ENCODE measurements at regions not wholly inside any gene's neighbourhood (a gene's known extent, or its start where the extent isn't known, plus 50 kb on each side); places are given as distances from the start of the nearest gene placed in this dataset.

DNA sequence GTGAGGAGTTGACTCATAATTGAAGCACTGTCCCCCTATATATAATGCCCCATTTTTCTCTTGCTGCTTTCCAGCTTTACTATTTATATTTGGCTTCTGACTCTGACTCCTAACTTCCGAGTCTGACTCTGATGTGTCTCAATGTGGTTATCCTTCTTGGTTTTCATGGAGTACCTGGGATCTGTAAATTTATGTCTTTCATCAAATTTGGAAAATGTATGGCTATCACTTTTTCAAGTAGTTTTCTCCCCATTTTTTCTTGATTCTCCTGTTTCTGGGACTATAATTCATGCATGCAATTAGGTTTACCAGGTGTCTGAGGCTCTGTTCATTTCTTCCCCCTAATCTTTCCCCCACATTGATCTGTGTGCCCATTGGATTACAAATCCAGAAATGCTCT is 156.8 kb upstream of the SFRP2 start:
- no peaks in the 10 kb centered on the region for H3K27me3 ChIP-seq (replicated peaks; ENCODE audit: insufficient read depth, low read depth, low read length, poor library complexity)
- H3K4me1 ChIP-seq (ENCODE audit: insufficient read depth, low read length, poor library complexity, severe bottlenecking), result no peaks in the 10 kb centered on the region
- H3K4me3 ChIP-seq (ENCODE audit: low read depth, low read length, poor library complexity, severe bottlenecking), result no peak overlapping the region
- no peak for DNase-seq (ENCODE audit: low spot score)
- TF ChIP-seq, protein P1, sequence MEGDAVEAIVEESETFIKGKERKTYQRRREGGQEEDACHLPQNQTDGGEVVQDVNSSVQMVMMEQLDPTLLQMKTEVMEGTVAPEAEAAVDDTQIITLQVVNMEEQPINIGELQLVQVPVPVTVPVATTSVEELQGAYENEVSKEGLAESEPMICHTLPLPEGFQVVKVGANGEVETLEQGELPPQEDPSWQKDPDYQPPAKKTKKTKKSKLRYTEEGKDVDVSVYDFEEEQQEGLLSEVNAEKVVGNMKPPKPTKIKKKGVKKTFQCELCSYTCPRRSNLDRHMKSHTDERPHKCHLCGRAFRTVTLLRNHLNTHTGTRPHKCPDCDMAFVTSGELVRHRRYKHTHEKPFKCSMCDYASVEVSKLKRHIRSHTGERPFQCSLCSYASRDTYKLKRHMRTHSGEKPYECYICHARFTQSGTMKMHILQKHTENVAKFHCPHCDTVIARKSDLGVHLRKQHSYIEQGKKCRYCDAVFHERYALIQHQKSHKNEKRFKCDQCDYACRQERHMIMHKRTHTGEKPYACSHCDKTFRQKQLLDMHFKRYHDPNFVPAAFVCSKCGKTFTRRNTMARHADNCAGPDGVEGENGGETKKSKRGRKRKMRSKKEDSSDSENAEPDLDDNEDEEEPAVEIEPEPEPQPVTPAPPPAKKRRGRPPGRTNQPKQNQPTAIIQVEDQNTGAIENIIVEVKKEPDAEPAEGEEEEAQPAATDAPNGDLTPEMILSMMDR (conservative IDR thresholded peaks at IDR 0.05; ENCODE audit: low read depth, low read length), result no peak
- TF ChIP-seq EZH2 (IDR thresholded peaks at IDR 0.05; ENCODE audit: borderline replicate concordance, low read depth, low read length, poor library complexity, severe bottlenecking), result no peak
- CTCF ChIA-PET, result no interaction called here
- peaks cover 7% of the 10 kb centered on the region for H3K9me3 ChIP-seq (ENCODE audit: low read depth, low read length, poor library complexity, severe bottlenecking)
- no TSS peak for BruUV-seq (replicated peaks)
- intact Hi-C loops (cut with micrococcal nuclease; ENCODE audit: unreplicated experiment), result no loop called here
- no peak overlapping the region for H3K27ac ChIP-seq (ENCODE audit: low read depth, low read length, poor library complexity, severe bottlenecking)
- POLR2A ChIA-PET (ENCODE audit: low non-redundant PET), result no interaction called here
- no peaks in the 10 kb centered on the region for H3K36me3 ChIP-seq (ENCODE audit: insufficient read depth, low read length, poor library complexity, severe bottlenecking)

DNA sequence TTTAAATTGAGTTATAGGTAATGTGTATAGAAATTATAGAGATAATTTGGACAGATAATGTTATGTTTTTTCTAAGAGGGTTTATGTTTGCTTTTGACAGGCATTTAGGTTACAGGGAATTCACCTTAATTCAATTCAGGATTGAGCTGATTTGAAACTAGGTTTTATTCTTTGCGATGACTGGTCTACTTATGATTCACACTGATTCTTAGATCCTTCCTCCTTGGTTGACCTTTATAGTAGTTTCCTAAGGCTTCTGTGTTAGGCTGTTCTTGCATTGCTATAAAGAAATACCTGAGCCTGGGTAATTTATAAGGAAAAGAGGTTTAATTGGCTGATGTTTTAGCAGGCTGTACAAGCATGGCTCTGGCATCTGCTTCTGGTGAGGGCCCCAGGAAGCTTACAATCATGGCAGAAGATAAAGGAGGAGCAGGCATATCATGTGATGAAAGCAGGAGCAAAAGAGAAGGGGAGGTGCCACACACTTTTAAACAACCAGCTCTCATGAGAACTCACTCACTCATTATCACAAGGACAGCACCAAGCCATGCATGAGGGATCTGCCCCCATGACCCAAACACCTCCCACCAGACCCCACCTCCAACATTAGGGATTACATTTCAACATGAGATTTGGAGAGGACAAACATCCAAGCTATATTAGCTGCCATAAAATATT is 155.0 kb upstream of the SFRP2 start:
- Histone ChIP-seq H3K27me3 (replicated peaks; ENCODE audit: insufficient read depth, low read depth, low read length, poor library complexity) (no peaks in the 10 kb centered on the region), H3K4me3 (ENCODE audit: low read depth, low read length, poor library complexity, severe bottlenecking) (no peak overlapping the region), H3K4me1 (ENCODE audit: insufficient read depth, low read length, poor library complexity, severe bottlenecking) (no peaks in the 10 kb centered on the region), H3K27ac (ENCODE audit: low read depth, low read length, poor library complexity, severe bottlenecking) (no peak overlapping the region), H3K36me3 (ENCODE audit: insufficient read depth, low read length, poor library complexity, severe bottlenecking) (no peaks in the 10 kb centered on the region), H3K9me3 (ENCODE audit: low read depth, low read length, poor library complexity, severe bottlenecking) (peaks cover 7% of the 10 kb centered on the region)
- POLR2A ChIA-PET (ENCODE audit: low non-redundant PET), result no interaction called here
- intact Hi-C loops (cut with micrococcal nuclease; ENCODE audit: unreplicated experiment), result no loop called here
- CTCF ChIA-PET, result no interaction called here
- BruUV-seq (replicated peaks), result no TSS peak
- TF ChIP-seq, protein P1 (conservative IDR thresholded peaks at IDR 0.05; ENCODE audit: low read depth, low read length), result no peak
- TF ChIP-seq EZH2 (IDR thresholded peaks at IDR 0.05; ENCODE audit: borderline replicate concordance, low read depth, low read length, poor library complexity, severe bottlenecking), result no peak
- DNase-seq (ENCODE audit: low spot score), result no peak

DNA sequence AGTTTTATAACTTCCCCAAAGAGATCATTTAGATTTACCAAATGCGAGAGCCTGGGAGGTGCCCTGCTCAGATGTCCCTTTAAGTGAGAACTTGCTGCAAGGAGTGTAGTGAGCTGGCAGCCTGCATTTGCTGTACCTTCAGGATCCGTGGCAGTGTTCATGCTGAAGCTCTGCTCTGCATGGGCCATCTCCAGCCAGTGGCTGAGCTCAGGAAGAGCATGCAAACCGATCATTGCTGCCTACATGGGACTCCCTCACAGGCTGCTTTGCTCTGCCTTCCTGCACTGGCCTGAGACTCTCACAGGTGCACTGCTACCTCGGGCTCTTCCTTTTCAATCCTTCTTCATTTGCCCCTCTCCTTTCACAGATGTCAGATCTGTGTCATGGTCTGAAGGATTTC is 152.0 kb upstream of the SFRP2 start:
- Histone ChIP-seq H3K27ac (ENCODE audit: low read depth, low read length, poor library complexity, severe bottlenecking) (no peak overlapping the region), H3K4me3 (ENCODE audit: low read depth, low read length, poor library complexity, severe bottlenecking) (no peak overlapping the region), H3K27me3 (replicated peaks; ENCODE audit: insufficient read depth, low read depth, low read length, poor library complexity) (no peaks in the 10 kb centered on the region), H3K36me3 (ENCODE audit: insufficient read depth, low read length, poor library complexity, severe bottlenecking) (no peaks in the 10 kb centered on the region), H3K4me1 (ENCODE audit: insufficient read depth, low read length, poor library complexity, severe bottlenecking) (no peaks in the 10 kb centered on the region), H3K9me3 (ENCODE audit: low read depth, low read length, poor library complexity, severe bottlenecking) (peaks cover 6% of the 10 kb centered on the region)
- ChIA-PET CTCF (no interaction called here), POLR2A (ENCODE audit: low non-redundant PET) (no interaction called here)
- no peak for TF ChIP-seq EZH2 (IDR thresholded peaks at IDR 0.05; ENCODE audit: borderline replicate concordance, low read depth, low read length, poor library complexity, severe bottlenecking)
- TF ChIP-seq, protein P1 (conservative IDR thresholded peaks at IDR 0.05; ENCODE audit: low read depth, low read length), result no peak
- no peak for DNase-seq (ENCODE audit: low spot score)
- no TSS peak for BruUV-seq (replicated peaks)
- intact Hi-C loops (cut with micrococcal nuclease; ENCODE audit: unreplicated experiment), result no loop called here
